Heart right ventricle (tissue), 16 donors: ENCODE measurements at regions not wholly inside any gene's neighbourhood (a gene's known extent, or its start where the extent isn't known, plus 50 kb on each side); places are given as distances from the start of the nearest gene placed in this dataset.

Experiments
- ATAC-seq, 8 donors: fragments of 200-7000 bp; cut with Tn5 transposase; one replicate each; pipeline ENCODE4 v1.9.1; 2020; ENCODE audit warnings: mild to moderate bottlenecking in 8 of 8, moderate library complexity in 8 of 8, moderate number of reproducible peaks in 1 of 8
- DNase-seq, 2 donors: peaks; one replicate each; pipeline ENCODE4 v3.0.0-alpha.2; 2020
- H3K27ac ChIP-seq, 10 donors: fragments of 200-600 bp; sonication (generic) in 2 of 10; one replicate each; pipeline versions ENCODE4 v1.5.0 to v1.8.0; 2020 to 2022; ENCODE audit warnings: mild to moderate bottlenecking in 3 of 10
- H3K27me3 ChIP-seq, 7 donors: fragments of 200-600 bp; one replicate each; pipeline ENCODE4 v1.8.0; 2021 to 2022; ENCODE audit warnings: mild to moderate bottlenecking in 2 of 7
- H3K36me3 ChIP-seq, 9 donors: fragments of 200-600 bp; sonication (generic) in 1 of 9; one replicate each; pipeline versions ENCODE4 v1.5.0 to v1.8.0; 2020 to 2022; ENCODE audit warnings: mild to moderate bottlenecking in 2 of 9
- H3K4me1 ChIP-seq, 9 donors: fragments of 200-600 bp; sonication (generic) in 1 of 9; one replicate each; pipeline versions ENCODE4 v1.5.0 to v1.8.0; 2020 to 2022; ENCODE audit warnings: mild to moderate bottlenecking in 4 of 9
- H3K4me3 ChIP-seq, 10 donors: fragments of 200-600 bp; sonication (generic) in 2 of 10; one replicate each; pipeline versions ENCODE4 v1.5.0 to v1.8.0; 2020 to 2022; ENCODE audit warnings: mild to moderate bottlenecking in 7 of 10, moderate library complexity in 2 of 10
- H3K9me3 ChIP-seq, 11 donors: fragments of 200-600 bp in 10 of 11; sonication (generic) in 2 of 11; one replicate each; pipeline versions ENCODE4 v1.5.0 to v1.8.0; 2013 to 2022; ENCODE audit warnings: mild to moderate bottlenecking in 2 of 11, control low read depth in 1 of 11, moderate library complexity in 1 of 11
- WGBS, 2 donors: extraction: QIAGEN DNeasy Blood & Tissue Kit; methylation state at CpG; one replicate each; pipeline ENCODE4 v1.1.7; 2013; ENCODE audit warnings: inconsistent platforms in 1 of 2; 5-methylcytosine and 5-hydroxymethylcytosine counted together
- intact Hi-C, 10 donors: fragments of 100-400 bp; cut with DNase I; formaldehyde crosslinking; loops; one replicate each; pipeline versions ENCODE4 v1.11.1 to v1.14.2; 2022
- TF ChIP-seq, protein P1 (sequence below), 9 donors: fragments of 200-600 bp; sonication (generic) in 2 of 9; IDR thresholded peaks; one replicate each; pipeline versions ENCODE4 v1.5.0 to v1.8.0; 2021 to 2022; ENCODE audit warnings: antibody characterized with exemption in 9 of 9, mild to moderate bottlenecking in 5 of 9, moderate library complexity in 1 of 9
- donor health status: Arrhythmogenic right ventricular cardiomyopathy.
- donor health status: ischemic (EF 13 %, LVEDD 7.1; RV severe dilation, severe dysfunction).
- donor health status: healthy with polysubstance abuse.
- donor health status: DM: no; HTN: yes; CAD: no.
- donor health status: DM: no; HTN: no; CAD: no.
- donor health status: ischemic (EF 25% LVEDD 6.9; RV normal size, moderate dysfunction).
- donor health status: ischemic (EF 25% LVEDD 5.7; RV mildly dilated, moderate dysfunction).
- donor health status: healthy.
- donor health status: DM: yes; HTN: yes; CAD: no.
- donor health status: Ischemic cardiomyopathy.
- donor health status: ischemic (EF 35%, LVEDD 5.7; RV mildly dilated, moderate dysfunction).
- donor health status: nonischemic (EF 11% LVEDD 7.7; RV severe dilation, severe dysfunction).
- donor health status: DM: yes; HTN: yes; CAD: no.
- donor health status: PGD.
- donor health status: ischemic (EF 29% LVEDD 5.4; RV normal size, mild dysfunction).
- donor health status: nonischemic (EF 23%, LVEDD 6.1; RV moderate dilation, normal function).

DNA sequence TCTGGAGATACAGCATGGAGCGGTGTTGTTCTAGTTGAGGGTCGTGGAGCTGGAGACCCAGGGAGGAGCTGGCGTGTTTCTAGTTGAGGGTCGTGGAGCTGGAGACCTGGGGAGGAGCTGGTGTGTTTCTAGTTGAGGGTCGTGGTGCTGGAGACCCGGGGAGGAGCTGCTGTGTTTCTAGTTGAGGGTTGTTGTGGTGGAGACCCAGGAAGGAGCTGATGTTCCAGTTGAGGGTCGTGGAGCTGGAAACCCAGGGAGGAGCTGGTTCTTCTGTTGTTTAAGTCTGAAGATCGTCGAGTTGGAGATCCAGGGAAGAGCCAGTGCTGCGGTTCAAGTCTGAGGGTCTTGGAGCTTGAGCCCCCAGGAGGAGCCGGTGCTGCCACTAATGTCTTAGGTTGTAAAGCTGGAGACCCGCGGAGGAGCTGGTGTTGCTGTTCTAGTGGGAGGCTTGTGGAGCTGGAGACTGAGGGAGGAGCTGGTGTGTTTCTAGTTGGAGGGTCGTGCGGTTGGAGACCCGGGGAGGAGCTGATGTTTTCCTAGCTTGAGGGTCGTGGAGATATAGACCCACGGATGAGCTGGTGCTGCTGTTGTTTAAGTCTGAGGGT, 155.3 kb downstream of the RTP5 start:
- no peak overlapping the region for H3K4me3 ChIP-seq
- H3K9me3 ChIP-seq, result no peaks in the 10 kb centered on the region
- H3K27ac ChIP-seq, result no peak overlapping the region
- intact Hi-C loops, result no loop called here
- TF ChIP-seq, protein P1, sequence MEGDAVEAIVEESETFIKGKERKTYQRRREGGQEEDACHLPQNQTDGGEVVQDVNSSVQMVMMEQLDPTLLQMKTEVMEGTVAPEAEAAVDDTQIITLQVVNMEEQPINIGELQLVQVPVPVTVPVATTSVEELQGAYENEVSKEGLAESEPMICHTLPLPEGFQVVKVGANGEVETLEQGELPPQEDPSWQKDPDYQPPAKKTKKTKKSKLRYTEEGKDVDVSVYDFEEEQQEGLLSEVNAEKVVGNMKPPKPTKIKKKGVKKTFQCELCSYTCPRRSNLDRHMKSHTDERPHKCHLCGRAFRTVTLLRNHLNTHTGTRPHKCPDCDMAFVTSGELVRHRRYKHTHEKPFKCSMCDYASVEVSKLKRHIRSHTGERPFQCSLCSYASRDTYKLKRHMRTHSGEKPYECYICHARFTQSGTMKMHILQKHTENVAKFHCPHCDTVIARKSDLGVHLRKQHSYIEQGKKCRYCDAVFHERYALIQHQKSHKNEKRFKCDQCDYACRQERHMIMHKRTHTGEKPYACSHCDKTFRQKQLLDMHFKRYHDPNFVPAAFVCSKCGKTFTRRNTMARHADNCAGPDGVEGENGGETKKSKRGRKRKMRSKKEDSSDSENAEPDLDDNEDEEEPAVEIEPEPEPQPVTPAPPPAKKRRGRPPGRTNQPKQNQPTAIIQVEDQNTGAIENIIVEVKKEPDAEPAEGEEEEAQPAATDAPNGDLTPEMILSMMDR (IDR thresholded peaks at IDR 0.05), result no peak
- no peaks in the 10 kb centered on the region for H3K4me1 ChIP-seq
- H3K27me3 ChIP-seq, result peaks cover 0 to 49% (median 34%) of the 10 kb centered on the region in 7 donors
- 87 to 88% methylated on average over 18 of the region's 18 CpGs for WGBS, 2 donors
- H3K36me3 ChIP-seq, result no peaks in the 10 kb centered on the region
- no peak for ATAC-seq
- no peak for DNase-seq

DNA sequence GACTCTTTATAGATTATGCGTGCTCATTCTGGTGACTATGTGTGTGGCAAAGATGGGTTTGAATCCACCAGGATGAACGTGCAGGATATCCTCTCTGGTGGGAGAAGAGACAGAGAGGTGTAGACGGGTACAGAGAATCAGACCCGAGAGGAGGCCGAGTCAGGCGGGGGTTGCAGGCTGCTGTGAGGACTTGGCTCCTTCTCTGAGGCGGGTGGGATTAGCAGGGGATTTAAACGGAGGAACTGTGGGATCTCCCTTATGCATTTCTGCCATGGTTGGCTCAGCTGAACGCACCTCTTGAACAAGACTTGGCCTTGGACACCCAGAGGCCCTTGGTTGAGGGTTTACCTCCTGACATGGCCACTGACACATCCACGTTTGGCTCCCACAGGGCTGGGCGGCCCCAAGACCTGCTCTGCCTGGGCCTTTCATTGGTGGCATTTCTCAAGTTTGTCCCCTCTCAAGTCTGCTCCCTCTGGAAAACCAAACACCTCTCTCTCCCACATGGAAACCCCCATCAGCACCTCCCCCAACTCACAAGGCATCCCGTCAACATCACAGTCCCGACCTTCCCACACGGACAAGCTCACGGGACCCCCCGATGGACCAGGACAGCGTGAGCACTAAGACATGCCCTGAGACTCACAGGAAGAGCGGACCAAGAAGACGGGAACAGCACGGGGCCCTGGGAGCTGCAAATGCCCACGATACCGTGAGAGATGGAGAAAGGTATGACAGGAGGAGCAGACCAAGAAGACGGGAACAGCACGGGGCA, 158.3 kb downstream of the RTP5 start:
- ATAC-seq (no peak), DNase-seq (no peak)
- Histone ChIP-seq H3K27ac (no peak overlapping the region), H3K27me3 (peaks cover 0 to 63% (median 52%) of the 10 kb centered on the region in 7 donors), H3K9me3 (no peaks in the 10 kb centered on the region), H3K36me3 (no peaks in the 10 kb centered on the region), H3K4me1 (no peaks in the 10 kb centered on the region), H3K4me3 (no peak overlapping the region)
- intact Hi-C loops, result no loop called here
- TF ChIP-seq, protein P1 (IDR thresholded peaks at IDR 0.05), result no peak
- 88 to 89% methylated on average over 24 of the region's 24 CpGs for WGBS, 2 donors

DNA sequence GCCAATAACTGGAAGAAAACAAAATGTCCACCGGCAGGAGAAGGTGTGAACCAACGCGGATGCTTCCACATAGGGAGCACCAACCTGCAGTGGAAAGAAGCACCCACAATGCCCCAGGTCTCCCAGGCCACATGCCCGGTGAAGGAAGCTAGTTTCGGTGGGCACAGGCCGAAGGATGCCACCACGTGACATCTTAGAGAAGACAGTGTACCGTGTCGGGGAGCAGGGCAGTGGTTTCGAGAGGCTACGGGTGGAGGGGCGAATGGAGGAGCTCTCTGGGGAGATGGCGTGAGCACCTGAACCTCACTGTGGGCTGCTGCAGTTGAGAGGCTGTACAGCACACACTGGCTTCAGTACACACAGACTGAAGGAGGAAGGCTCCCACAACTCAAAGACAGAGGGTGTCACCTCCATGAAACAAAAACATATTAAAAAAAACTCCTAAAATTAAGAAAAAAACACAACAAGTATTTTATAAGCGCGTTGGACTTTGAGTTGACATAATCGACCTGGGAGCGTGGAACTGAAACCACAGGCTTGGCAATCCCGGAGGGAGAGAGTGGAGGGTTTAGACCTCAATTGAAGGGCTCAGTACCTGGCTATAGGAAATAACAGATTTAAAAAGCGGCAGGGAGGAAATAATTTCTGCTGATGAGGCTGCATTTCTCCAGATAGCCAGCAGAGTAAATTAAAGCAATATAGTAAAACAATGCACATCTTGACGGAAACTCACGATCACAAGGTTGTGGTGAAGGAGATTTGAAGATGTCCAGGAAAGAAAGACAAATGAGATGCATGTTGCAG, 160.1 kb downstream of the RTP5 start:
- DNase-seq (no peak), ATAC-seq (no peak)
- no peaks in the 10 kb centered on the region for H3K4me1 ChIP-seq
- TF ChIP-seq, protein P1 (IDR thresholded peaks at IDR 0.05), result no peak
- no peaks in the 10 kb centered on the region for H3K36me3 ChIP-seq
- H3K4me3 ChIP-seq, result no peak overlapping the region
- intact Hi-C loops, result no loop called here
- WGBS, 2 donors, result 88% methylated on average over 21 of the region's 21 CpGs
- no peak overlapping the region for H3K27ac ChIP-seq
- peaks cover 0 to 69% (median 37%) of the 10 kb centered on the region in 7 donors for H3K27me3 ChIP-seq
- no peaks in the 10 kb centered on the region for H3K9me3 ChIP-seq

DNA sequence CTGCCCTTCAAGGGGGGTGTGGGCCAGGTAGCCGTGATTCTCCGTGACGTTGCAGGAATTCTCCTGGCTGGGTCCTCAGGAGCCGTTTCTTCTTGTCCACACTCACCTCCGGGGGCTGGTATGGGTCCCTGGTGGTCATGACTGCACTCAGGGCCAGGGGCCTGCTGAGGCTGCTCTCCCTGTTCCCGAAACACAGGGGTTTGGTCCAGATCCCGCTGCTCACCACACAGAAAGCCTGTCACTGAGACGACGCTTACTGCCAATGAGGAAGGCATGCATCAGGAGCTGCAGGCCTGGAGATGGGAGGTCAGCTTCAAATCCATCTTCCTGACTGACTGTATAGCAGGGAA, 160.7 kb downstream of the RTP5 start:
- no peak for DNase-seq
- Histone ChIP-seq H3K9me3 (no peaks in the 10 kb centered on the region), H3K4me1 (no peaks in the 10 kb centered on the region), H3K27me3 (peaks cover 0 to 66% (median 31%) of the 10 kb centered on the region in 7 donors), H3K36me3 (no peaks in the 10 kb centered on the region), H3K27ac (no peak overlapping the region), H3K4me3 (no peak overlapping the region)
- intact Hi-C loops, result no loop called here
- TF ChIP-seq, protein P1 (IDR thresholded peaks at IDR 0.05), result no peak
- ATAC-seq, result no peak
- 84 to 87% methylated on average over 9 of the region's 9 CpGs for WGBS, 2 donors
